Mesothelial cell of epicardium (in vitro differentiated cells): ENCODE measurements at regions not wholly inside any gene's neighbourhood (a gene's known extent, or its start where the extent isn't known, plus 50 kb on each side); places are given as distances from the start of the nearest gene placed in this dataset.

Source experiments
- DNase-seq, 2 experiments: peaks; one replicate each; pipeline ENCODE4 v3.0.0; 2021; ENCODE audit warnings: low spot score in 2 of 2; ENCODE audit not compliant: unreplicated experiment in 2 of 2
- H3K27ac Mint-ChIP-seq: 2 replicates; pipeline ENCODE4 v1.8.0; 2021; ENCODE audit warnings: mixed read lengths
- H3K27me3 Mint-ChIP-seq: 2 replicates; pipeline ENCODE4 v1.8.0; 2021; ENCODE audit warnings: low read depth, mixed read lengths
- H3K36me3 Mint-ChIP-seq: 2 replicates; pipeline ENCODE4 v1.8.0; 2021; ENCODE audit warnings: mixed read lengths
- H3K4me1 Mint-ChIP-seq: 2 replicates; pipeline ENCODE4 v1.8.0; 2021; ENCODE audit warnings: mixed read lengths
- H3K4me3 Mint-ChIP-seq: 2 replicates; pipeline ENCODE4 v1.8.0; 2021; ENCODE audit warnings: mild to moderate bottlenecking, moderate library complexity, mixed read lengths
- H3K9me3 Mint-ChIP-seq: 2 replicates; pipeline ENCODE4 v1.8.0; 2021; ENCODE audit warnings: mixed read lengths
- CTCF ChIP-seq: fragments of 200-600 bp; sonication (generic); IDR thresholded peaks from one replicate; pipeline ENCODE4 v1.5.0; 2021; ENCODE audit warnings: antibody characterized with exemption; ENCODE audit not compliant: unreplicated experiment

- H3K27me3 Mint-ChIP-seq: no peaks in the 10 kb centered on the region
- H3K27ac Mint-ChIP-seq: no peak overlapping the region
- H3K4me1 Mint-ChIP-seq: no peaks in the 10 kb centered on the region
- H3K9me3 Mint-ChIP-seq: peaks cover 25% of the 10 kb centered on the region
- no peak for DNase-seq
- TF ChIP-seq CTCF: no peak
- H3K4me3 Mint-ChIP-seq: no peak overlapping the region
- H3K36me3 Mint-ChIP-seq: no peaks in the 10 kb centered on the region
Observed at GRCh38 chr12:82082501-82082900, 275.7 kb downstream of the CCDC59 start.

- H3K4me1 Mint-ChIP-seq: no peaks in the 10 kb centered on the region
- no peak for TF ChIP-seq CTCF
- no peak overlapping the region for H3K4me3 Mint-ChIP-seq
- H3K9me3 Mint-ChIP-seq: no peaks in the 10 kb centered on the region
- no peak for DNase-seq
- no peaks in the 10 kb centered on the region for H3K27me3 Mint-ChIP-seq
- H3K27ac Mint-ChIP-seq: no peak overlapping the region
- no peaks in the 10 kb centered on the region for H3K36me3 Mint-ChIP-seq
Observed at GRCh38 chr12:82069931-82070514, 288.2 kb downstream of the CCDC59 start.

- peaks cover 3% of the 10 kb centered on the region for H3K4me1 Mint-ChIP-seq
- H3K27ac Mint-ChIP-seq: no peak overlapping the region
- H3K9me3 Mint-ChIP-seq: no peaks in the 10 kb centered on the region
- no peak for TF ChIP-seq CTCF
- no peaks in the 10 kb centered on the region for H3K27me3 Mint-ChIP-seq
- H3K36me3 Mint-ChIP-seq: no peaks in the 10 kb centered on the region
- DNase-seq: no peak
- no peak overlapping the region for H3K4me3 Mint-ChIP-seq
Observed at GRCh38 chr12:82058197-82058596, 299.0 kb upstream of the PPFIA2 start.

- no peak for TF ChIP-seq CTCF
- Mint-ChIP-seq H3K27me3 (no peaks in the 10 kb centered on the region), H3K4me1 (peaks cover 3% of the 10 kb centered on the region), H3K36me3 (no peaks in the 10 kb centered on the region), H3K27ac (no peak overlapping the region), H3K4me3 (no peak overlapping the region), H3K9me3 (peaks cover under 1% of the 10 kb centered on the region)
- DNase-seq: no peak
Observed at GRCh38 chr12:82057770-82058169, 298.6 kb upstream of the PPFIA2 start.

GRCh38 chr12:82055391-82055790 is 296.2 kb upstream of the PPFIA2 start:
- H3K4me1 Mint-ChIP-seq: peaks cover 3% of the 10 kb centered on the region

More at GRCh38 chr12:82055391-82055790, 296.2 kb upstream of the PPFIA2 start:
- Mint-ChIP-seq H3K4me3 (no peak overlapping the region), H3K9me3 (peaks cover 3% of the 10 kb centered on the region), H3K27me3 (no peaks in the 10 kb centered on the region), H3K36me3 (no peaks in the 10 kb centered on the region), H3K27ac (no peak overlapping the region)
- DNase-seq: no peak
- no peak for TF ChIP-seq CTCF
